Fibroblast of lung (primary cell): ENCODE measurements at regions not wholly inside any gene's neighbourhood (a gene's known extent, or its start where the extent isn't known, plus 50 kb on each side); places are given as distances from the start of the nearest gene placed in this dataset.

ENCODE experiments used
- DNase-seq, 2 donors: peaks; one replicate each; pipeline versions ENCODE4 v3.0.0 to v3.0.0-alpha.2; 2010; ENCODE audit warnings: low read depth in 2 of 2
- H2AFZ ChIP-seq: 2 replicates; pipeline ENCODE4 v1.5.1; 2012; ENCODE audit warnings: low read length, control low read depth, inconsistent platforms
- H3K27ac ChIP-seq: 2 replicates; pipeline ENCODE4 v1.5.1; 2011; ENCODE audit warnings: low read length, control low read depth; ENCODE audit not compliant: insufficient read depth
- H3K27me3 ChIP-seq: 2 replicates; pipeline ENCODE4 v1.5.1; 2011; ENCODE audit warnings: mild to moderate bottlenecking, low read length; ENCODE audit not compliant: control insufficient read depth, insufficient read depth
- H3K36me3 ChIP-seq: 2 replicates; pipeline ENCODE4 v1.5.1; 2011; ENCODE audit warnings: low read length; ENCODE audit not compliant: control insufficient read depth, insufficient read depth
- H3K4me1 ChIP-seq: 2 replicates; pipeline ENCODE4 v1.5.1; 2011; ENCODE audit warnings: low read length; ENCODE audit not compliant: control insufficient read depth, insufficient read depth; ENCODE audit errors: extremely low read depth
- H3K4me2 ChIP-seq: 2 replicates; pipeline ENCODE4 v1.5.1; 2011; ENCODE audit warnings: low read length, control low read depth; ENCODE audit not compliant: insufficient read depth; ENCODE audit errors: extremely low read depth
- H3K4me3 ChIP-seq, 4 experiments: fragments of 200-600 bp in 1 of 4; sonication (generic) in 1 of 4; replicated peaks in 1 of 4; 2 replicates each; pipeline ENCODE4 v1.5.1; 2011 to 2016; ENCODE audit warnings: low read length in 4 of 4, low read depth in 3 of 4, mild to moderate bottlenecking in 3 of 4, control low read depth in 2 of 4, inconsistent platforms in 1 of 4, mixed read lengths in 1 of 4; ENCODE audit not compliant: insufficient read depth in 1 of 4; ENCODE audit errors: control extremely low read depth in 1 of 4
- H3K79me2 ChIP-seq: 2 replicates; pipeline ENCODE4 v1.5.1; 2012; ENCODE audit warnings: mild to moderate bottlenecking, low read length, inconsistent platforms; ENCODE audit not compliant: control insufficient read depth, insufficient read depth
- H3K9ac ChIP-seq: 2 replicates; pipeline ENCODE4 v1.5.1; 2011; ENCODE audit warnings: mild to moderate bottlenecking, low read length, control low read depth; ENCODE audit not compliant: insufficient read depth
- H3K9me3 ChIP-seq: 2 replicates; pipeline ENCODE4 v1.5.1; 2012; ENCODE audit warnings: low read depth, low read length; ENCODE audit not compliant: control insufficient read depth, insufficient read depth
- H4K20me1 ChIP-seq: 2 replicates; pipeline ENCODE4 v1.5.1; 2011; ENCODE audit warnings: low read length; ENCODE audit not compliant: control insufficient read depth, insufficient read depth; ENCODE audit errors: extremely low read depth
- EZH2 ChIP-seq: IDR thresholded peaks from 2 replicates; pipeline ENCODE4 v1.5.1; 2012; ENCODE audit warnings: low read length, control low read depth, mild to moderate bottlenecking; ENCODE audit errors: missing control alignments
- TF ChIP-seq, protein P1 (sequence below), 2 donors: IDR thresholded peaks in 1 of 2; conservative IDR thresholded peaks in 1 of 2; 1 replicate in 1 of 2; 2 replicates in 1 of 2; pipeline ENCODE4 v1.5.1; 2011 to 2012; ENCODE audit warnings: low read length in 2 of 2, control low read depth in 1 of 2, inconsistent platforms in 1 of 2, low read depth in 1 of 2, mild to moderate bottlenecking in 1 of 2

- DNase-seq: no peak
- no peaks in the 10 kb centered on the region for H3K4me1 ChIP-seq
- H3K36me3 ChIP-seq: no peaks in the 10 kb centered on the region
- no peak overlapping the region for H2AFZ ChIP-seq
- TF ChIP-seq EZH2: no peak
- TF ChIP-seq, protein P1, sequence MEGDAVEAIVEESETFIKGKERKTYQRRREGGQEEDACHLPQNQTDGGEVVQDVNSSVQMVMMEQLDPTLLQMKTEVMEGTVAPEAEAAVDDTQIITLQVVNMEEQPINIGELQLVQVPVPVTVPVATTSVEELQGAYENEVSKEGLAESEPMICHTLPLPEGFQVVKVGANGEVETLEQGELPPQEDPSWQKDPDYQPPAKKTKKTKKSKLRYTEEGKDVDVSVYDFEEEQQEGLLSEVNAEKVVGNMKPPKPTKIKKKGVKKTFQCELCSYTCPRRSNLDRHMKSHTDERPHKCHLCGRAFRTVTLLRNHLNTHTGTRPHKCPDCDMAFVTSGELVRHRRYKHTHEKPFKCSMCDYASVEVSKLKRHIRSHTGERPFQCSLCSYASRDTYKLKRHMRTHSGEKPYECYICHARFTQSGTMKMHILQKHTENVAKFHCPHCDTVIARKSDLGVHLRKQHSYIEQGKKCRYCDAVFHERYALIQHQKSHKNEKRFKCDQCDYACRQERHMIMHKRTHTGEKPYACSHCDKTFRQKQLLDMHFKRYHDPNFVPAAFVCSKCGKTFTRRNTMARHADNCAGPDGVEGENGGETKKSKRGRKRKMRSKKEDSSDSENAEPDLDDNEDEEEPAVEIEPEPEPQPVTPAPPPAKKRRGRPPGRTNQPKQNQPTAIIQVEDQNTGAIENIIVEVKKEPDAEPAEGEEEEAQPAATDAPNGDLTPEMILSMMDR (conservative IDR thresholded peaks at IDR 0.05 in 1 of 2, IDR thresholded peaks at IDR 0.05 in 1 of 2; ENCODE audit: low read depth in 1 of 2, low read length in 2 of 2): no peak
- H3K27ac ChIP-seq: no peak overlapping the region
- H3K79me2 ChIP-seq: no peaks in the 10 kb centered on the region
- no peak overlapping the region for H3K4me3 ChIP-seq
- no peak overlapping the region for H3K9ac ChIP-seq
- no peaks in the 10 kb centered on the region for H3K27me3 ChIP-seq
- H3K9me3 ChIP-seq: no peaks in the 10 kb centered on the region
- no peaks in the 10 kb centered on the region for H4K20me1 ChIP-seq
- H3K4me2 ChIP-seq: no peak overlapping the region
Measured at GRCh38 chr7:39825401-39825980, 124.6 kb upstream of the CDK13 start.

DNA sequence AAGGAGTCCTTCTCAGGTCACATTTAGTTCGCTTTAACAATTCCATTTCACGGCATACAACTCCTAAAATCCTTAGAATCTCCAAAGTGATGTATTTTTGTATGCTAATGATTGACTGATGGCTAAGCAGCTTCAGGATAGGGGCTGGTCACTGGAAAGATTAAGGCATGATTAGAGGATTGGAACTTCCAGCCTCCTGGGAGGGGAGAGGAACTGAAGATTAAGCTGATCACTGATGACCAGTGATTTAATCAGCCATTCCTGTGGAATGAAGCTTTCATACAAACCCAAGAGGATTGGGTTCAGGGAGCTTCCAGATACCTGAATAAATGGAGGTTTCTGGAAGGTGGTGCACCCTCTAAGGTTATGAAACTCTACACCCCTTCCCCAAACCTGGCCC, 123.9 kb upstream of the CDK13 start:
- Histone ChIP-seq H2AFZ (no peak overlapping the region), H3K4me3 (no peak overlapping the region), H3K27me3 (no peaks in the 10 kb centered on the region), H3K79me2 (no peaks in the 10 kb centered on the region), H3K9ac (no peak overlapping the region), H3K27ac (no peak overlapping the region), H3K4me2 (no peak overlapping the region), H3K4me1 (no peaks in the 10 kb centered on the region), H3K9me3 (no peaks in the 10 kb centered on the region), H3K36me3 (no peaks in the 10 kb centered on the region), H4K20me1 (no peaks in the 10 kb centered on the region)
- TF ChIP-seq, protein P1 (conservative IDR thresholded peaks at IDR 0.05 in 1 of 2, IDR thresholded peaks at IDR 0.05 in 1 of 2; ENCODE audit: low read depth in 1 of 2, low read length in 2 of 2): no peak
- TF ChIP-seq EZH2: no peak
- no peak for DNase-seq

DNA sequence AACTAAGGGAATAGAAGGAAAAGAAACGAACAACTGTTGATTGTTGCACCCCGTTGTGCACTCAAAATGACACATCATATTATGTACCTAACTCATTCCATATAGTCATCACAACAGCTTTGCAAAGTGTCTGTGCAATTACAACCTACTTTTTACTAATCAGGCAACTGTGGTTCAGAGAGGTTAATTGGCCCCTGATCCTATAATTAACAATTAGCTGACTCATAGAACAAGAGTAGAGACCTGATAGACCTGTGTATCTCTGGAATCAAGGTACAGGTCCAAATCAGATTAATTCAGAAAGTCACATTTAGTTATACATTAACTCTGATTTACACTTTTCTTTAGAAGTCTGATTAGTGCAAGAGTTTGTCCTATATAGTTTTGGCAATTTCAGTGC, 122.5 kb upstream of the CDK13 start:
- no peak overlapping the region for H3K27ac ChIP-seq
- H2AFZ ChIP-seq: no peak overlapping the region
- no peak overlapping the region for H3K4me3 ChIP-seq
- H3K79me2 ChIP-seq: no peaks in the 10 kb centered on the region
- no peak for TF ChIP-seq EZH2
- TF ChIP-seq, protein P1 (conservative IDR thresholded peaks at IDR 0.05 in 1 of 2, IDR thresholded peaks at IDR 0.05 in 1 of 2; ENCODE audit: low read depth in 1 of 2, low read length in 2 of 2): no peak
- no peaks in the 10 kb centered on the region for H3K27me3 ChIP-seq
- no peak overlapping the region for H3K9ac ChIP-seq
- H4K20me1 ChIP-seq: no peaks in the 10 kb centered on the region
- H3K9me3 ChIP-seq: no peaks in the 10 kb centered on the region
- no peaks in the 10 kb centered on the region for H3K36me3 ChIP-seq
- no peaks in the 10 kb centered on the region for H3K4me1 ChIP-seq
- DNase-seq: no peak
- no peak overlapping the region for H3K4me2 ChIP-seq
